PFSK-1 (cell line): ENCODE measurements at regions not wholly inside any gene's neighbourhood (a gene's known extent, or its start where the extent isn't known, plus 50 kb on each side); places are given as distances from the start of the nearest gene placed in this dataset.

ENCODE experiments used
- FOXP2 ChIP-seq: optimal IDR thresholded peaks from 2 replicates; pipeline ENCODE3; 2011; ENCODE audit warnings: borderline replicate concordance, control low read depth, inconsistent platforms; ENCODE audit not compliant: insufficient read depth; ENCODE audit errors: extremely low read length, extremely low read depth
- POLR2AphosphoS5 ChIP-seq: IDR thresholded peaks from 2 replicates; pipeline ENCODE4 v1.6.1; 2012; ENCODE audit warnings: low read depth, mild to moderate bottlenecking, control low read depth, low read length, moderate library complexity
- REST ChIP-seq, 2 experiments: IDR thresholded peaks; 2 replicates each; pipeline versions ENCODE4 v1.6.1 to v1.8.0; 2011 to 2012; ENCODE audit warnings: low read depth in 2 of 2, low read length in 2 of 2, control low read depth in 1 of 2, inconsistent platforms in 1 of 2, mild to moderate bottlenecking in 1 of 2, moderate library complexity in 1 of 2; ENCODE audit not compliant: insufficient read depth in 1 of 2
- SIN3A ChIP-seq: IDR thresholded peaks from 2 replicates; pipeline ENCODE4 v1.6.1; 2012; ENCODE audit warnings: mild to moderate bottlenecking, low read length, moderate library complexity, borderline replicate concordance; ENCODE audit not compliant: insufficient read depth
- TAF1 ChIP-seq: IDR thresholded peaks from 2 replicates; pipeline ENCODE4 v1.6.1; 2012; ENCODE audit warnings: low read length, control low read depth, borderline replicate concordance; ENCODE audit not compliant: insufficient read depth

- TF ChIP-seq REST (IDR thresholded peaks at IDR 0.05; ENCODE audit: insufficient read depth in 1 of 2, low read depth in 2 of 2, low read length in 2 of 2) (no peak), SIN3A (no peak), POLR2AphosphoS5 (no peak), FOXP2 (no peak), TAF1 (no peak)
These were observed 2832.4 kb downstream of the PCDH9 start for GRCh38 chr13:64397701-64398100.

GRCh38 chr13:64377606-64378005 lies 2852.5 kb downstream of the PCDH9 start:
- TF ChIP-seq POLR2AphosphoS5: no peak
- no peak for TF ChIP-seq SIN3A
- no peak for TF ChIP-seq FOXP2
- no peak for TF ChIP-seq TAF1
- TF ChIP-seq REST (IDR thresholded peaks at IDR 0.05; ENCODE audit: insufficient read depth in 1 of 2, low read depth in 2 of 2, low read length in 2 of 2): no peak

GRCh38 chr13:64371461-64371860 lies 2858.7 kb downstream of the PCDH9 start:
- no peak for TF ChIP-seq TAF1

GRCh38 chr13:64371045-64371444 lies 2859.1 kb downstream of the PCDH9 start:
- no peak for TF ChIP-seq REST (IDR thresholded peaks at IDR 0.05; ENCODE audit: insufficient read depth in 1 of 2, low read depth in 2 of 2, low read length in 2 of 2)
- TF ChIP-seq POLR2AphosphoS5: no peak
- TF ChIP-seq FOXP2: no peak
- no peak for TF ChIP-seq SIN3A
- TF ChIP-seq TAF1: no peak

GRCh38 chr13:64369121-64369520 lies 2861.0 kb downstream of the PCDH9 start:
- TF ChIP-seq TAF1 (no peak), POLR2AphosphoS5 (no peak), FOXP2 (no peak), REST (IDR thresholded peaks at IDR 0.05; ENCODE audit: insufficient read depth in 1 of 2, low read depth in 2 of 2, low read length in 2 of 2) (no peak), SIN3A (no peak)
